H1 (cell line): ENCODE measurements at regions not wholly inside any gene's neighbourhood (a gene's known extent, or its start where the extent isn't known, plus 50 kb on each side); places are given as distances from the start of the nearest gene placed in this dataset.

Experiments
- CTCF ChIA-PET: fragments of 300-600 bp; sonication (Branson Sonifier 250); formaldehyde crosslinking; loops from one replicate; lab custom pipeline; 2021; ENCODE audit not compliant: partially characterized antibody; lab: Charles Lee
- POLR2A ChIA-PET: fragments of 300-600 bp; sonication (Branson Sonifier 250); formaldehyde crosslinking; loops from one replicate; lab custom pipeline; 2021; ENCODE audit warnings: inconsistent platforms; ENCODE audit not compliant: partially characterized antibody; lab: Charles Lee
- DNase-seq, 2 experiments: peaks; one replicate each; pipeline versions ENCODE4 v3.0.0 to v3.0.0-alpha.2; 2010 to 2022; ENCODE audit warnings: low spot score in 2 of 2, low read depth in 1 of 2, mixed read lengths in 1 of 2
- FAIRE-seq: peaks from 2 replicates; lab custom pipeline; 2011; peaks lifted over from hg19 to GRCh38; lab: Jason Lieb, UNC
- H2AFZ ChIP-seq: 2 replicates; pipeline ENCODE4 v1.8.1; 2012; ENCODE audit warnings: low read length, inconsistent platforms
- H2AK5ac ChIP-seq: 2 replicates; pipeline ENCODE4 v1.6.1; 2013; ENCODE audit warnings: low read depth, low read length
- H2BK120ac ChIP-seq: replicated peaks from 2 replicates; pipeline ENCODE3; 2013; ENCODE audit warnings: low read depth, low read length, inconsistent platforms
- H2BK12ac ChIP-seq: 2 replicates; pipeline ENCODE4 v1.6.1; 2013; ENCODE audit warnings: low read depth, low read length
- H2BK15ac ChIP-seq: 2 replicates; pipeline ENCODE4 v1.6.1; 2013; ENCODE audit warnings: low read length
- H2BK20ac ChIP-seq: 2 replicates; pipeline ENCODE4 v1.6.1; 2013; ENCODE audit warnings: low read length
- H2BK5ac ChIP-seq: 2 replicates; pipeline ENCODE4 v1.6.1; 2013; ENCODE audit warnings: low read depth, low read length
- H3K14ac ChIP-seq: 2 replicates; pipeline ENCODE4 v1.6.1; 2013; ENCODE audit warnings: inconsistent platforms; ENCODE audit not compliant: insufficient read length
- H3K18ac ChIP-seq: 2 replicates; pipeline ENCODE4 v1.6.1; 2013; ENCODE audit warnings: low read length; ENCODE audit errors: extremely low read depth
- H3K23ac ChIP-seq: 2 replicates; pipeline ENCODE4 v1.6.1; 2013; ENCODE audit warnings: inconsistent platforms; ENCODE audit not compliant: insufficient read length
- H3K23me2 ChIP-seq: 2 replicates; pipeline ENCODE4 v1.6.1; 2013; ENCODE audit warnings: low read depth, low read length
- H3K27ac ChIP-seq: 2 replicates; pipeline ENCODE4 v1.6.1; 2011; ENCODE audit warnings: low read depth, low read length, inconsistent platforms
- H3K27me3 ChIP-seq, 4 experiments: replicated peaks in 1 of 4; 1 replicate in 1 of 4; 2 replicates in 3 of 4; pipeline versions ENCODE4 v1.6.1 to v1.8.1; 2011 to 2013; ENCODE audit warnings: low read length in 3 of 4, mild to moderate bottlenecking in 3 of 4, inconsistent platforms in 2 of 4, mixed read lengths in 2 of 4, moderate library complexity in 1 of 4; ENCODE audit not compliant: control insufficient read depth in 3 of 4, insufficient read depth in 3 of 4; ENCODE audit errors: extremely low read depth in 1 of 4
- H3K36me3 ChIP-seq, 4 experiments: 2 replicates each; pipeline versions ENCODE4 v1.6.1 to v1.8.1; 2011 to 2013; ENCODE audit warnings: mild to moderate bottlenecking in 4 of 4, low read length in 3 of 4, moderate library complexity in 2 of 4, control low read depth in 1 of 4, inconsistent platforms in 1 of 4; ENCODE audit not compliant: insufficient read depth in 4 of 4, control insufficient read depth in 2 of 4
- H3K4ac ChIP-seq: replicated peaks from 2 replicates; pipeline ENCODE3; 2013; ENCODE audit warnings: low read length, low read depth, mixed read lengths, inconsistent platforms; ENCODE audit not compliant: insufficient read length
- H3K4me1 ChIP-seq, 4 experiments: replicated peaks in 1 of 4; 1 replicate in 1 of 4; 2 replicates in 3 of 4; pipeline versions ENCODE4 v1.6.1 to v1.8.1; 2011 to 2013; ENCODE audit warnings: low read length in 3 of 4, inconsistent platforms in 2 of 4, mixed read lengths in 1 of 4; ENCODE audit not compliant: insufficient read depth in 4 of 4, control insufficient read depth in 3 of 4
- H3K4me2 ChIP-seq, 2 experiments: 2 replicates each; pipeline versions ENCODE4 v1.6.1 to v1.8.1; 2011 to 2013; ENCODE audit warnings: low read depth in 2 of 2, low read length in 2 of 2, control low read depth in 1 of 2, inconsistent platforms in 1 of 2, mild to moderate bottlenecking in 1 of 2; ENCODE audit not compliant: insufficient read depth in 1 of 2
- H3K4me3 ChIP-seq, 4 experiments: fragments of 200-600, 300-600 bp in 1 of 4; sonication (generic), shearing (Covaris generic), sonication (Bioruptor Twin) in 1 of 4; 2 replicates each; pipeline versions ENCODE4 v1.5.1 to v1.8.1; 2011 to 2016; ENCODE audit warnings: low read length in 4 of 4, low read depth in 3 of 4, control low read depth in 2 of 4, inconsistent platforms in 2 of 4, mild to moderate bottlenecking in 2 of 4, mixed read lengths in 1 of 4, moderate library complexity in 1 of 4; ENCODE audit not compliant: insufficient read depth in 2 of 4; ENCODE audit errors: extremely low read depth in 1 of 4
- H3K56ac ChIP-seq: replicated peaks from 2 replicates; pipeline ENCODE3; 2013; ENCODE audit warnings: low read depth, mild to moderate bottlenecking, mixed read lengths, low read length, inconsistent platforms; ENCODE audit not compliant: insufficient read length
- H3K79me1 ChIP-seq: 2 replicates; pipeline ENCODE4 v1.6.1; 2013; ENCODE audit warnings: low read depth, low read length, control low read depth
- H3K79me2 ChIP-seq, 2 experiments: 2 replicates each; pipeline versions ENCODE4 v1.6.1 to v1.8.1; 2012 to 2013; ENCODE audit warnings: low read length in 2 of 2, mild to moderate bottlenecking in 2 of 2, inconsistent platforms in 1 of 2; ENCODE audit not compliant: insufficient read depth in 2 of 2, control insufficient read depth in 1 of 2
- H3K9ac ChIP-seq, 4 experiments: replicated peaks in 1 of 4; 1 replicate in 1 of 4; 2 replicates in 3 of 4; pipeline versions ENCODE4 v1.6.1 to v1.8.1; 2011 to 2013; ENCODE audit warnings: low read depth in 3 of 4, low read length in 3 of 4, control low read depth in 2 of 4, mild to moderate bottlenecking in 2 of 4, moderate library complexity in 2 of 4, inconsistent platforms in 1 of 4; ENCODE audit errors: extremely low read depth in 1 of 4
- H3K9me3 ChIP-seq, 2 experiments: 2 replicates each; pipeline versions ENCODE4 v1.6.1 to v1.8.1; 2012 to 2013; ENCODE audit warnings: mild to moderate bottlenecking in 2 of 2, moderate library complexity in 2 of 2, control low read depth in 1 of 2, inconsistent platforms in 1 of 2, low read depth in 1 of 2, low read length in 1 of 2, mixed read lengths in 1 of 2; ENCODE audit not compliant: insufficient read depth in 2 of 2
- H4K20me1 ChIP-seq, 2 experiments: replicated peaks in 1 of 2; 2 replicates each; pipeline versions ENCODE3 to v1.8.1; 2011 to 2013; ENCODE audit warnings: inconsistent platforms in 2 of 2, low read length in 2 of 2, mild to moderate bottlenecking in 1 of 2; ENCODE audit not compliant: insufficient read depth in 2 of 2, control insufficient read depth in 1 of 2
- H4K5ac ChIP-seq: 2 replicates; pipeline ENCODE4 v1.6.1; 2013; ENCODE audit warnings: low read length, low read depth, mixed read lengths, inconsistent platforms; ENCODE audit not compliant: insufficient read length
- H4K8ac ChIP-seq: 2 replicates; pipeline ENCODE4 v1.8.0; 2013; ENCODE audit warnings: mild to moderate bottlenecking, moderate library complexity, low read length, inconsistent platforms; ENCODE audit not compliant: insufficient read depth; ENCODE audit errors: extremely low read depth
- H4K91ac ChIP-seq: replicated peaks from 2 replicates; pipeline ENCODE3; 2013; ENCODE audit warnings: low read length, mixed read lengths, inconsistent platforms; ENCODE audit not compliant: insufficient read length
- CHD2 ChIP-seq: IDR thresholded peaks from 2 replicates; pipeline ENCODE4 v1.6.1; 2012; ENCODE audit warnings: low read length, improper control_type of control experiment
- WGBS, 2 experiments: shearing (Covaris generic) in 1 of 2; methylation state at CpG; one replicate each; pipeline versions ENCODE4 v1.1.6 to v1.1.7; 2013 to 2015; ENCODE audit warnings: low lambda C conversion rate in 2 of 2, mixed read lengths in 2 of 2, inconsistent platforms in 1 of 2, low coverage in 1 of 2, missing lambda C conversion rate in 1 of 2; ENCODE audit not compliant: insufficient replicate concordance in 2 of 2, insufficient coverage in 1 of 2, insufficient read length in 1 of 2; ENCODE audit errors: extremely low coverage in 1 of 2, missing lambda C conversion rate in 1 of 2; 5-methylcytosine and 5-hydroxymethylcytosine counted together

GRCh38 chr6:111993342-111993741 is 60.6 kb upstream of the CCN6 start:
- peaks cover 0 to 6% (median 1%) of the 10 kb centered on the region in 4 experiments; a peak in 1 of 7 replicates for H3K4me1 ChIP-seq
- no peak overlapping the region for H2BK5ac ChIP-seq
- DNase-seq (no peak), FAIRE-seq (no peak)
- TF ChIP-seq CHD2: no peak
- no peak overlapping the region for H2BK15ac ChIP-seq
- H3K79me2 ChIP-seq: no peaks in the 10 kb centered on the region
- 91% methylated on average over 6 of the region's 6 CpGs; no CpG with 5 or more reads in 1 of the 2 experiments for WGBS, 2 experiments
- H3K79me1 ChIP-seq: no peaks in the 10 kb centered on the region
- CTCF ChIA-PET: interaction anchor here (1.2 to 1.6 kb wide), 5 partner anchors 24 to 284 kb away, joined by 3 to 6 read pairs (median 3); no protein-coding TSS in a partner anchor
- H4K91ac ChIP-seq: no peak overlapping the region
- POLR2A ChIA-PET: no interaction called here
- H3K9ac ChIP-seq: no peak overlapping the region
- no peak overlapping the region for H4K5ac ChIP-seq
- H3K4me2 ChIP-seq: no peak overlapping the region
- H2AK5ac ChIP-seq: no peak overlapping the region
- H4K20me1 ChIP-seq: no peaks in the 10 kb centered on the region
- no peak overlapping the region for H3K18ac ChIP-seq
- no peaks in the 10 kb centered on the region for H3K36me3 ChIP-seq
- H3K14ac ChIP-seq: no peak overlapping the region
- H3K56ac ChIP-seq: no peak overlapping the region
- no peak overlapping the region for H2AFZ ChIP-seq
- H3K4ac ChIP-seq: no peak overlapping the region
- no peak overlapping the region for H4K8ac ChIP-seq
- no peaks in the 10 kb centered on the region for H3K27me3 ChIP-seq
- no peak overlapping the region for H2BK20ac ChIP-seq
- H3K27ac ChIP-seq: no peak overlapping the region
- H3K23ac ChIP-seq: no peak overlapping the region
- no peaks in the 10 kb centered on the region for H3K9me3 ChIP-seq
- no peaks in the 10 kb centered on the region for H3K23me2 ChIP-seq
- H3K4me3 ChIP-seq: no peak overlapping the region
- no peak overlapping the region for H2BK12ac ChIP-seq
- H2BK120ac ChIP-seq: no peak overlapping the region
